Activated CD4-positive, alpha-beta T cell treated with anti-CD3 and anti-CD28 coated beads, Interleukin-2, amount 50 U/mL, for 16 hours (primary cell): ENCODE measurements at regions not wholly inside any gene's neighbourhood (a gene's known extent, or its start where the extent isn't known, plus 50 kb on each side); places are given as distances from the start of the nearest gene placed in this dataset.
"Not testable (repeated sequence)": the region's sequence is repeated elsewhere in the genome, so short reads cannot be mapped to it uniquely, and the experiment has no call there.

Source experiments
- DNase-seq: peaks from one replicate; pipeline ENCODE4 v3.0.0-alpha.2; 2020

- DNase-seq: no peak
Measured at GRCh38 chr3:160047876-160048275, 59.2 kb downstream of the IL12A start.

GRCh38 chr3:160049038-160049437, 60.4 kb downstream of the IL12A start:
- DNase-seq: no peak

DNA sequence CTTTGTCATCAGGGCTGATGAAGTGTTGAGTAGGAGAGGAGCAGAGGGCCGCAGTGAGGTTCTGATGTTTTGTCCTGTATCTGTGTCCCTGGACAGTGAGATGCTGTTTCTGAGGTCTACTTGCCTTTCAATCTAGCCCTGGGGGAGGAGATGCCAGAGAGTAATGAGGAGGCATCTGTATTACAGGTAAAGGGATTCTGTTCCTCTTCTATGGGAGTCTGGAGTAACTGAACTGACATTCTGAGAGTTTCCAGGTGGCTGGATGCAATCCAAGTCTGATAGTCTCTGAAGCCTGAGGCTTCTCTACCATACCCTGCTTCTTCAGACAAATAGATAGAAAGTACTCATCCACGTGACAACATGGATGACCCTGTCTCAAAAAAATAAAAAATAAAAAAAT, 60.9 kb downstream of the IL12A start:
- DNase-seq: no peak

DNA sequence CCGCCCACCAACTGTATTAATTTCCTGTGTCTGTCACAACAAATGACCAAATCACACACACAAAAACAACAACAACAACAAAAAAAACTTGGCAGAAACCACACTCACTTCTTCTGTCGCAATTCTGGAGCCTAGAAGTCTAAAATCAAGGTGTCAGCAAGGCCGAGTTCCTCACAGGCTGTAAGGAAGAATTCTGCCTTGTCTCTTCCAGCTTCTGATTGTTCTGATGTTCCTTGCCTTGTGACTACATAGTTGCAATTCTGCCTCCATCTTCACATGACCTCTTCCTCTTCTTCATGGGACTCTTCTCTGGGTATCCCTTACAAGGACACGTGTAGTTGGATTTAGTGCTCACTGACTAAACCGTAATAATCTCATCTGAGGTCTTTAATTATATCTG, 61.4 kb downstream of the IL12A start:
- DNase-seq: no peak

GRCh38 chr3:160052385-160053047, 63.9 kb downstream of the IL12A start:
- no peak for DNase-seq

- DNase-seq: no peak
Measured at GRCh38 chr3:160053048-160053391, 64.4 kb downstream of the IL12A start.

DNA sequence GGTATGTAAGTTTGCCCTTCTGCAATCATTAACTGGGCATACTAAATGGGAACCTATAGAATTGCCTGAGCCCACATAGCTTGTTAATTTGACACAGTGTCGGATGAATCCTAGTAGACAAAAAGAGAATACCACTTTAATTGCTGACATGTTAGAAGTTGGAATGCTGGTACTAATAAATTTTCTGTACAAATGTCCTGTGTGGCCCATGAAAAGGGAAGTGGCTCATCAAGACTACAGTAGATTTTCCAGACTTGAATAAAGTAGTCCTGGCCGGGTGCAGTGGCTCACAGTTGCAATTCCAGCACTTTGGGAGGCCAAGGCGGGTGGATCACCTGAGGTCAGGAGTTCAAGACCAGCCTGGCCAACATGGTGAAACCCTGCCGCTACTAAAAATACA, 66.2 kb downstream of the IL12A start:
- not testable (repeated sequence) for DNase-seq

- no peak for DNase-seq
Measured at GRCh38 chr3:160055659-160056058, 67.0 kb downstream of the IL12A start.

DNA sequence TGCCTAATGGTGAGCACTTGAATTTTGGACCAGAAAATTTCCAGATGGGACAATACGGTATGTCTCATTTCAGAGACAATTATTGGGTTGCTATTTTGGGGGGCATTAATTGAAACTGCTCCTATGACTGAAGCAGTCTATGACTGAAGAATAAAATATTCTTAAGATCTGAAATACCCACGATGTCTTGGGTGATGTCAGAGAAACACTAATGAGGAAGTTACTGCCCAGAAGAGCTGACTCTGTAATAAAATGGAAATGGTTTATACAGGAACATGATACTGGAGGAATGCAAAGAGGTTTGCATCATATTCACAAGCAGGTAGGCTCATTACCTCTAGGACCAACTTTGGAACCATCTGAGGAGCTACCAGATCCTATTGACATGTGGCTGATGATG, 68.7 kb downstream of the IL12A start:
- DNase-seq: no peak

DNA sequence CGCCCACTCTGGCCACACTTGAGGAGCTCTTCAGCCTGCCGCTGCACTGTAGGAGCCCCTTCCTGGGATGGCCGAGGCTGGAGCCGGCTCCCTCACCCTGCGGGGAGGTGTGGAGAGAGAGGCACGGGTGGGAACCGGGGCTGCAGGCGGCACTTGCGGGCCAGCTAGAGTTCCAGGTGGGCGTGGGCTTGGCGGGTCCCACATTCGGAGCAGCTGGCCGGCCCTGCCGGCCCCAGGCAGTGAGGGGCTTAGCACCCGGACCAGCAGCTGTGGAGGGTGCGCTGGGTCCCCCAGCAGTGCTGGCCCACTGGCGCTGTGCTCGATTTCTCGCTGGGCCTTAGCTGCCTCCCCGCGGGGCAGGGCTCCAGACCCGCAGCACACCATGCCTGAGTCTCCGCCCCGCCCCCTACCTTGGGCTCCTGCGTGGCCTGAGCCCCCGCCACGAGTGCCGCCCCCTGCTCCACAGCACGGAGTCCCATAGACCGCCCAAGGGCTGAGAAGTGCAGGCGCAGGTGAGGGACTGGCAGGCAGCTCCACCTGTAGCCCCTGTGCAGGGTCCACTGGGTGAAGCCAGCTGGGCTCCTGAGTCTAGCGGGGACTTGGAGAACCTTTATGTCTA, 71.9 kb downstream of the IL12A start:
- no peak for DNase-seq

DNA sequence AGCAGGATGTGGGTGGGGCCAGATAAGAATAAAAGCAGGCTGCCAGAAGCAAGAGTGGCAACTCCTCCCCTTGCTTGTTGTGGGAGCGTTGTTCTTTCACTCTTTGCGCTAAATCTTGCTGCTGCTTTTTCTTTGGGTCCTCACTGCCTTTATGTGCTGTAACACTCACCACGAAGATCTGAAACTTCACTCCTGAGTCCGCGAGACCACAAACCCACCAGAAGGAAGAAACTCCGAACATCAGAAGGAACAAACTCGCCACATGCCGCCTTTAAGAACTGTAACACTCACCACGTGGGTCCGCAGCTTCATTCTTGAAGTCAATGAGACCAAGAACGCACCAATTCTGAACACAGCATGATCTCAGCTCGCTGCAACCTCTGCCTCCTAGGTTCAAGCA, 72.9 kb downstream of the IL12A start:
- DNase-seq: no peak

DNA sequence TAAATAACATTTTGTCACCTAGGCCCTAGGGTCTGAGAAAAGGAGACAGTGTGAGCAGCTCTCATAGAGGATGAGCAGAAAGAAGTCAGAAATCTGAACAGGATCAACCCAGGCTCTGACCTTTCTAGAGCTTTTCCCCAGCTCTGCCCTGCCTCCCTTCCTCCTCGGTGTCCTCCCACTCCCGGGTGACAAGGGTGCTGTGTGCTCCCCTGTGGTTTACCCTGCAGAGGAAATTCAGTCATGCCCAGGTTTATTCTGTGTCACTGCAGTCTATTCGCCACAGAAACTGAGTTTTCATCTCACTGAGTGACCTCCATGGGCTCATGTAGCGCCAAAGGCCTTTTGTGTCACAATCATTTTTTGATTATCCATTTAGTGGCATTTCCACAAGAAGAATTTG, 76.6 kb downstream of the IL12A start:
- DNase-seq: peak; percentile 8

DNA sequence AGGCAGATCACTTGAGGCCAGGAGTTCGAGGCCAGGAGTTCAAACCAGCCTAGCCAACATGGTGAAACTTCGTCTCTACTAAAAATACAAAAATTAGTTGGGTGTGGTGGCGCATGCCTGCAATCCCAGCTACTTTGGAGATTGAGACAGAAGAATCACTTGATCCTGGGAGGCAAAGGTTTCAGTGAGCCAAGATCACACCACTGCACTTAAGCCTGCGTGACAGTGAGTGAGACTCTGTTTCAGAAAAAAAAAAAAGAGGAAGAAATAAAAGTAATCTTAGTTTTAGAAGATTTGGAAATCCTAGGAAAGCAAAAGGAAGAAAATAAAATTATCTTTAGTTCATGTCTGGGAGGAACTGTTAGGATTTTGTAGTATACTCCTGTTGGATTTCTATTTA, 77.2 kb downstream of the IL12A start:
- no peak for DNase-seq

GRCh38 chr3:160069986-160070385, 81.4 kb downstream of the IL12A start:
- DNase-seq: no peak

DNA sequence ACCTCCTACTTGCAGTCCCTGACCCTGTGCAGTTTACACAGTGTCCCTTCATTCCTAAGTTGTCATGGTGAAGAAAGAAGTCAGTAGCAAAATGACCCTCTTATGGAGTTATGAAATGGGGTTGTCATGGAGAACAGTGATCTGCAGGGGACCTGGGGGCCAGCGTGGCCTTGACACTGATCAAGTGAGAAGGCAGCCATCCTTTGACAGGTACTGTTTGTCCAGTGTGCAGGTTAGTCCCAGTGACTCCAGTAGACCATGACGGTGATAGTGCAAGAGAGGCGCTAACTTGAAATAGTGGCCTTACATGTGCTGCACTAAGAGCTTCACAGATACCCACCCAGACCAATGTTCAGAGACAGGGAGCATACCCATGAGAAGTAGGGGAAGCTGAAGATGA, 87.9 kb downstream of the IL12A start:
- no peak for DNase-seq

- no peak for DNase-seq
Measured at GRCh38 chr3:160078533-160078932, 89.9 kb downstream of the IL12A start.

DNA sequence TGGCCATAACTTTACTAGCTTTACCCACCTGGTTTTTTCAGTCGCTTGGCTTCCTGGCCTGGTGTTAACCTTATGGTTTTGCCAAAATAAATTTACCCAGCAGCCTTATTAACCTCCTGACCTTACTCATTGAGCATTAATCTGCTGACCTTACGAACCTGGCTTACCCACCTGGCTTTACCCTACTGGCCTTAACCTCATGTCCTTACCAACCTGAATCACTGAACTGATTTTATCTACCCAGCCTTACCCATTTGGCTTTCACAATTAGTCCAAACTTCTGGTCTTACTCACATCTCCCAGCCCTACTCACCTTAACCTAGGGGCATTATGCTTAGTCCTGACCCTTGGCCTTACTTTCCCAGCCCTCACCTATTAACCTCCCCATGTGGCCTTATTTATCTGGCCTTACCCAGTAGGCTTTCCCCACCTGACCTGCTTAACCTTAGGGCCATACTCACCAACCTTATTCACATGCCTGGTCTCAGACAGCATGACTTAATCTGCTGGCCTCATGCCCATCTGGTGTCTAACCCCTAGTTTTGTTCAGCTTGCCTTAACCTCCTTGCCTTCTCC, 93.4 kb downstream of the IL12A start:
- no peak for DNase-seq

GRCh38 chr3:160084998-160085397, 96.4 kb downstream of the IL12A start:
- DNase-seq: no peak

GRCh38 chr3:160088492-160089137, 100.0 kb downstream of the IL12A start:
- DNase-seq: no peak

GRCh38 chr3:160090653-160091052, 102.0 kb downstream of the IL12A start:
- no peak for DNase-seq

GRCh38 chr3:160091441-160091840, 102.8 kb downstream of the IL12A start:
- DNase-seq: no peak

- DNase-seq: no peak
Measured at GRCh38 chr3:160092760-160093159, 104.1 kb downstream of the IL12A start.

DNA sequence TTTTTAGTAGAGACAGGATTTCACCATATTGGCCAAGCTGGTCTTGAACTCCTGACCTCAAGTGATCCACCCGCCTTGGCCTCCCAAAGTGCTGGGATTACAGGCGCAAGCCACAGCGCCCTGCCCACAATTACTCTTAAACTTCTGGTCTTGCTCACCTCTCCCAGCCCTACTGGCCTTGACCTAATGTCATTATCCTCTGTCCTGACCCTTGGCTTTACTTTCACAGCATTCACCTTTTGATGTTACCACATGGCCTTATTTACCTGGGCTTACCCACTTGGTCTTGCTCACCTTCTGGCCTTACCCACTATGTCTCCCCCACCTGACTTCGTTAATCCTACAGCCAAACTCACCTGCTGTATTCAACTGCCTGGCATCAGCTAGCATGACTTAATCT, 105.9 kb downstream of the IL12A start:
- DNase-seq: no peak

DNA sequence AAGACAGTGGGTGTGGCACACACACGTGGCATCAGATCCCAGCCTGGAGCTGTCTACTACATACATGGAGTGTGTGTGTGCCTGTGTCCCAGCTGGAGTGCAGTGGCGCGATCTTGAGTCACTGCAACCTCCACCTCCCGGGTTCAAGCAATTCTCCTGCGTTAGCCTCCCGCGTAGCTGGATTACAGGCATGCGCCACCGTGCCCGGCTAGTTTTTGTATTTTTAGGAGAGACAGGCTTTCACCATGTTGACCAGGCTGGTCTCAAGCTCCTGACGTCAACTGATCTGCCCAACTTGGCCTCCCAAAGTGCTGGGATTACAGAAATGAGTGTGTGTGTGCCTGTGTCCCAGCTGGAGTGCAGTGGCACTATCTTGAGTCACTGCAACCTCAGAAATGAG, 108.8 kb downstream of the IL12A start:
- no peak for DNase-seq
